SK-N-SH (cell line): ENCODE measurements at regions not wholly inside any gene's neighbourhood (a gene's known extent, or its start where the extent isn't known, plus 50 kb on each side); places are given as distances from the start of the nearest gene placed in this dataset.

Experiments used
- CTCF ChIA-PET: fragments of 300-600, 350-600 bp; formaldehyde crosslinking; extraction: SDS; loops from one replicate; lab custom pipeline; 2021; lab: Yijun Ruan, JAX
- POLR2A ChIA-PET: fragments of 350-600 bp; sonication (Branson Sonifier 250); formaldehyde crosslinking; extraction: SDS; loops from one replicate; lab custom pipeline; 2020; ENCODE audit warnings: antibody characterized with exemption, inconsistent platforms; lab: Yijun Ruan, JAX
- DNase-seq: peaks from one replicate; pipeline ENCODE4 v3.0.0; 2012
- H2AFZ ChIP-seq: fragments of 200-600 bp; sonication (generic); 2 replicates; pipeline ENCODE4 v1.8.1; 2016; ENCODE audit warnings: antibody characterized with exemption, mild to moderate bottlenecking, low read depth
- H3F3A ChIP-seq: fragments of 200-600 bp; sonication (generic); replicated peaks from 2 replicates; pipeline ENCODE3; 2016; ENCODE audit warnings: antibody characterized with exemption, mild to moderate bottlenecking; ENCODE audit not compliant: insufficient read depth
- H3K27ac ChIP-seq, 2 experiments: fragments of 200-500 bp in 1 of 2; fragments of 200-600 bp in 1 of 2; sonication (Bioruptor generic) in 1 of 2; sonication (generic), shearing (Covaris generic) in 1 of 2; 2 replicates each; pipeline versions ENCODE4 v1.5.1 to v1.6.1; 2014 to 2016; ENCODE audit warnings: low read depth in 2 of 2, inconsistent platforms in 1 of 2, low read length in 1 of 2, mild to moderate bottlenecking in 1 of 2, mixed read lengths in 1 of 2
- H3K27me3 ChIP-seq: fragments of 200-600 bp; sonication (generic), shearing (Covaris generic); 2 replicates; pipeline ENCODE4 v1.6.1; 2016; ENCODE audit warnings: mixed run types; ENCODE audit not compliant: insufficient read depth
- H3K36me3 ChIP-seq, 2 experiments: fragments of 200-500 bp in 1 of 2; fragments of 200-600 bp in 1 of 2; sonication (Bioruptor generic) in 1 of 2; sonication (generic) in 1 of 2; replicated peaks in 1 of 2; 2 replicates each; pipeline versions ENCODE3 to v1.5.1; 2014 to 2016; ENCODE audit warnings: low read length in 1 of 2, mild to moderate bottlenecking in 1 of 2; ENCODE audit not compliant: insufficient read depth in 2 of 2, control insufficient read depth in 1 of 2
- H3K4me1 ChIP-seq, 2 experiments: fragments of 200-500 bp in 1 of 2; fragments of 200-600 bp in 1 of 2; sonication (Bioruptor generic) in 1 of 2; sonication (generic), shearing (Covaris generic) in 1 of 2; 2 replicates each; pipeline versions ENCODE4 v1.5.1 to v1.6.1; 2014 to 2016; ENCODE audit warnings: low read depth in 1 of 2, low read length in 1 of 2, mixed run types in 1 of 2; ENCODE audit not compliant: insufficient read depth in 2 of 2, control insufficient read depth in 1 of 2
- H3K4me2 ChIP-seq: fragments of 200-600 bp; sonication (generic), shearing (Covaris generic); 2 replicates; pipeline ENCODE4 v1.6.1; 2017; ENCODE audit warnings: mixed run types
- H3K4me3 ChIP-seq, 2 experiments: fragments of 200-500 bp in 1 of 2; fragments of 200-600 bp in 1 of 2; sonication (Bioruptor generic) in 1 of 2; sonication (generic), shearing (Covaris generic) in 1 of 2; 2 replicates each; pipeline versions ENCODE4 v1.5.1 to v1.8.1; 2014 to 2016; ENCODE audit warnings: low read depth in 2 of 2, inconsistent platforms in 1 of 2, low read length in 1 of 2, mild to moderate bottlenecking in 1 of 2, mixed read lengths in 1 of 2, moderate library complexity in 1 of 2
- H3K79me2 ChIP-seq: fragments of 200-600 bp; sonication (generic); 2 replicates; pipeline ENCODE4 v1.8.1; 2017; ENCODE audit warnings: mild to moderate bottlenecking; ENCODE audit not compliant: insufficient read depth
- H3K9ac ChIP-seq: fragments of 200-600 bp; sonication (generic); 2 replicates; pipeline ENCODE4 v1.6.1; 2017; ENCODE audit warnings: mixed run types
- H3K9me2 ChIP-seq: fragments of 200-600 bp; sonication (generic); 2 replicates; pipeline ENCODE4 v1.6.1; 2017; ENCODE audit warnings: mixed run types
- H3K9me3 ChIP-seq: fragments of 200-600 bp; sonication (generic); 2 replicates; pipeline ENCODE4 v1.6.1; 2017; ENCODE audit warnings: mixed run types, mild to moderate bottlenecking, moderate library complexity
- H4K20me1 ChIP-seq: fragments of 200-600 bp; sonication (generic); 2 replicates; pipeline ENCODE4 v1.6.1; 2017; ENCODE audit warnings: mild to moderate bottlenecking, mixed run types; ENCODE audit not compliant: insufficient read depth
- CHD2 ChIP-seq: fragments of 150-350 bp; IDR thresholded peaks from 2 replicates; pipeline ENCODE4 v1.6.1; 2018; ENCODE audit warnings: low read length; ENCODE audit not compliant: partially characterized antibody
- CTCF ChIP-seq: fragments of 200-600 bp; sonication (generic); IDR thresholded peaks from 2 replicates; pipeline ENCODE4 v1.6.1; 2017; ENCODE audit warnings: antibody characterized with exemption, mild to moderate bottlenecking, moderate library complexity
- EP300 ChIP-seq, 2 experiments: IDR thresholded peaks; 2 replicates each; pipeline versions ENCODE4 v1.4.0 to v1.6.1; 2012; ENCODE audit warnings: borderline replicate concordance in 1 of 2, low read depth in 1 of 2, low read length in 1 of 2
- FOSL2 ChIP-seq: IDR thresholded peaks from 2 replicates; pipeline ENCODE4 v1.4.0; 2012; ENCODE audit warnings: low read depth, mild to moderate bottlenecking, moderate library complexity, borderline replicate concordance
- FOXM1 ChIP-seq: IDR thresholded peaks from 2 replicates; pipeline ENCODE4 v1.4.0; 2012; ENCODE audit warnings: low read depth, mild to moderate bottlenecking
- GABPA ChIP-seq: IDR thresholded peaks from 2 replicates; pipeline ENCODE4 v1.4.0; 2012; ENCODE audit warnings: low read depth, mild to moderate bottlenecking
- GATA2 ChIP-seq: sonication (generic); formaldehyde crosslinking; IDR thresholded peaks from 2 replicates; pipeline ENCODE4 v1.5.0; 2020; ENCODE audit warnings: mild to moderate bottlenecking, missing genetic modification reagents
- IRF3 ChIP-seq: fragments of 150-350 bp; IDR thresholded peaks from 2 replicates; pipeline ENCODE4 v1.6.1; 2016; ENCODE audit warnings: mild to moderate bottlenecking, low read depth, low read length
- JUND ChIP-seq: IDR thresholded peaks from 2 replicates; pipeline ENCODE4 v1.4.0; 2012
- MAX ChIP-seq: IDR thresholded peaks from 2 replicates; pipeline ENCODE4 v1.4.0; 2012; ENCODE audit warnings: low read depth
- MEF2A ChIP-seq: IDR thresholded peaks from 2 replicates; pipeline ENCODE4 v1.4.0; 2012; ENCODE audit warnings: low read depth, borderline replicate concordance
- NRF1 ChIP-seq: IDR thresholded peaks from 2 replicates; pipeline ENCODE4 v1.6.1; 2012; ENCODE audit warnings: low read depth, mild to moderate bottlenecking, low read length
- POLR2AphosphoS5 ChIP-seq: IDR thresholded peaks from 2 replicates; pipeline ENCODE4 v1.6.1; 2012; ENCODE audit warnings: low read depth, low read length
- REST ChIP-seq: IDR thresholded peaks from 2 replicates; pipeline ENCODE4 v1.6.1; 2012; ENCODE audit warnings: mild to moderate bottlenecking, low read depth, low read length, moderate library complexity
- TEAD4 ChIP-seq: IDR thresholded peaks from 2 replicates; pipeline ENCODE4 v1.4.0; 2012; ENCODE audit warnings: mild to moderate bottlenecking, borderline replicate concordance; ENCODE audit not compliant: insufficient read depth
- USF2 ChIP-seq: fragments of 150-350 bp; IDR thresholded peaks from 2 replicates; pipeline ENCODE4 v1.6.1; 2017; ENCODE audit warnings: antibody characterized with exemption, low read length, low read depth, borderline replicate concordance
- ZBTB33 ChIP-seq: IDR thresholded peaks from 2 replicates; pipeline ENCODE4 v1.4.0; 2012; ENCODE audit warnings: low read depth, borderline replicate concordance
- WGBS: methylation state at CpG from one replicate; pipeline ENCODE4 v1.1.6; 2017; ENCODE audit warnings: low lambda C conversion rate; 5-methylcytosine and 5-hydroxymethylcytosine counted together

- Histone ChIP-seq H3K27ac (no peak overlapping the region), H3K36me3 (no peaks in the 10 kb centered on the region), H3K9me2 (no peaks in the 10 kb centered on the region), H3K4me1 (no peaks in the 10 kb centered on the region), H3F3A (no peaks in the 10 kb centered on the region), H3K9me3 (no peaks in the 10 kb centered on the region), H3K79me2 (no peaks in the 10 kb centered on the region), H4K20me1 (no peaks in the 10 kb centered on the region), H2AFZ (no peak overlapping the region), H3K4me3 (no peak overlapping the region), H3K9ac (no peak overlapping the region), H3K4me2 (no peak overlapping the region), H3K27me3 (no peaks in the 10 kb centered on the region)
- CTCF ChIA-PET = no interaction called here
- no peak for TF ChIP-seq CHD2
- no peak for TF ChIP-seq MEF2A
- no peak for TF ChIP-seq EP300 (IDR thresholded peaks at IDR 0.05; ENCODE audit: borderline replicate concordance in 1 of 2, low read depth in 1 of 2, low read length in 1 of 2)
- TF ChIP-seq TEAD4 = no peak
- TF ChIP-seq FOSL2 = no peak
- no peak for TF ChIP-seq JUND
- no peak for TF ChIP-seq NRF1
- no peak for TF ChIP-seq MAX
- no peak for TF ChIP-seq GATA2 (CRISPR knock-in tag)
- TF ChIP-seq CTCF = no peak
- TF ChIP-seq IRF3 = no peak
- no peak for TF ChIP-seq USF2
- TF ChIP-seq REST = no peak
- TF ChIP-seq ZBTB33 = no peak
- no peak for TF ChIP-seq GABPA
- no peak for TF ChIP-seq POLR2AphosphoS5
- TF ChIP-seq FOXM1 = no peak
- 0% methylated on average over 1 of the region's 1 CpG for WGBS
- DNase-seq = no peak
- POLR2A ChIA-PET = no interaction called here
Observed at GRCh38 chr3:84292128-84292527, 666.7 kb upstream of the CADM2 start.
